ENCODE measurements at regions not wholly inside any gene's neighbourhood (a gene's known extent, or its start where the extent isn't known, plus 50 kb on each side); places are given as distances from the start of the nearest gene placed in this dataset.

GRCh38 chr7:27410812-27411544 lies 168.4 kb downstream of the EVX1 start:
- Histone ChIP-seq H2BK12ac (ENCODE audit: low read depth, low read length) (no peak overlapping the region), H3K23me2 (ENCODE audit: low read depth, low read length) (no peaks in the 10 kb centered on the region), H3K4ac (replicated peaks; ENCODE audit: insufficient read length, low read depth, low read length) (no peak overlapping the region), H3K56ac (replicated peaks; ENCODE audit: insufficient read length, low read depth, low read length) (no peak overlapping the region), H2BK20ac (ENCODE audit: low read length) (no peak overlapping the region), H2AK5ac (ENCODE audit: low read depth, low read length) (no peak overlapping the region), H3K9me3 (ENCODE audit: insufficient read depth in 2 of 2, low read depth in 1 of 2, low read length in 1 of 2) (no peaks in the 10 kb centered on the region), H3K18ac (ENCODE audit: extremely low read depth, low read length) (no peak overlapping the region), H3K4me2 (ENCODE audit: insufficient read depth in 1 of 2, low read depth in 2 of 2, low read length in 2 of 2) (no peak overlapping the region), H2BK120ac (replicated peaks; ENCODE audit: low read depth, low read length) (no peak overlapping the region), H2BK15ac (ENCODE audit: low read length) (no peak overlapping the region), H4K91ac (replicated peaks; ENCODE audit: insufficient read length, low read length) (no peak overlapping the region), H3K23ac (ENCODE audit: insufficient read length) (no peak overlapping the region), H2BK5ac (ENCODE audit: low read depth, low read length) (no peak overlapping the region), H4K20me1 (replicated peaks in 1 of 2; ENCODE audit: control insufficient read depth in 1 of 2, insufficient read depth in 2 of 2, low read length in 2 of 2) (no peaks in the 10 kb centered on the region), H3K27me3 (replicated peaks in 1 of 4; ENCODE audit: control insufficient read depth in 3 of 4, extremely low read depth in 1 of 4, insufficient read depth in 3 of 4, low read length in 3 of 4) (peaks cover 0 to 2% (median 0%) of the 10 kb centered on the region in 4 experiments; a peak in 1 of 7 replicates), H3K14ac (ENCODE audit: insufficient read length) (no peak overlapping the region), H3K79me1 (ENCODE audit: low read depth, low read length) (no peaks in the 10 kb centered on the region), H4K8ac (ENCODE audit: extremely low read depth, insufficient read depth, low read length) (no peak overlapping the region), H3K9ac (replicated peaks in 1 of 4; ENCODE audit: extremely low read depth in 1 of 4, low read depth in 3 of 4, low read length in 3 of 4) (no peak overlapping the region), H3K4me3 (ENCODE audit: extremely low read depth in 1 of 4, insufficient read depth in 2 of 4, low read depth in 3 of 4, low read length in 4 of 4) (no peak overlapping the region), H3K79me2 (ENCODE audit: control insufficient read depth in 1 of 2, insufficient read depth in 2 of 2, low read length in 2 of 2) (no peaks in the 10 kb centered on the region), H3K36me3 (ENCODE audit: control insufficient read depth in 2 of 4, insufficient read depth in 4 of 4, low read length in 3 of 4) (no peaks in the 10 kb centered on the region), H2AFZ (ENCODE audit: low read length) (no peak overlapping the region), H3K4me1 (replicated peaks in 1 of 4; ENCODE audit: control insufficient read depth in 3 of 4, insufficient read depth in 4 of 4, low read length in 3 of 4) (peaks cover 0 to 3% (median 0%) of the 10 kb centered on the region in 4 experiments; a peak in 1 of 7 replicates), H3K27ac (ENCODE audit: low read depth, low read length) (no peak overlapping the region), H4K5ac (ENCODE audit: insufficient read length, low read depth, low read length) (no peak overlapping the region)
- ChIA-PET POLR2A (ENCODE audit: partially characterized antibody) (no interaction called here), CTCF (ENCODE audit: partially characterized antibody) (interaction anchor here (0.8 kb wide), 1 partner anchor 200 kb away, joined by 3 read pairs; no protein-coding TSS in a partner anchor)
- FAIRE-seq: no peak
- 73% methylated on average over 5 of the region's 5 CpGs; no CpG with 5 or more reads in 1 of the 2 experiments for WGBS, 2 experiments (ENCODE audit: extremely low coverage in 1 of 2, insufficient coverage in 1 of 2, insufficient read length in 1 of 2, insufficient replicate concordance in 2 of 2, low coverage in 1 of 2, low lambda C conversion rate in 2 of 2, missing lambda C conversion rate in 1 of 2)
- DNase-seq (ENCODE audit: low read depth in 1 of 2, low spot score in 2 of 2): no peak
- TF ChIP-seq CHD1 (IDR thresholded peaks at IDR 0.05; ENCODE audit: low read depth, low read length) (no peak), KDM4A (IDR thresholded peaks at IDR 0.05; ENCODE audit: low read depth, low read length, severe bottlenecking) (no peak), SIRT6 (IDR thresholded peaks at IDR 0.05; ENCODE audit: low read length) (no peak), MAX (IDR thresholded peaks at IDR 0.05) (no peak), NANOG (IDR thresholded peaks at IDR 0.05; ENCODE audit: insufficient read depth, low read depth, low read length, poor library complexity, severe bottlenecking) (no peak), TAF7 (optimal IDR thresholded peaks at IDR 0.05; ENCODE audit: borderline replicate concordance, low read depth, low read length) (no peak), RBBP5 (IDR thresholded peaks at IDR 0.05; ENCODE audit: borderline replicate concordance, low read depth, low read length) (no peak), SUZ12 (IDR thresholded peaks at IDR 0.05; ENCODE audit: low read length) (no peak), RXRA (IDR thresholded peaks at IDR 0.05; ENCODE audit: insufficient read depth, low read depth, low read length) (no peak), CHD2 (IDR thresholded peaks at IDR 0.05; ENCODE audit: low read length) (no peak)
